GM12864 (cell line): ENCODE measurements at regions not wholly inside any gene's neighbourhood (a gene's known extent, or its start where the extent isn't known, plus 50 kb on each side); places are given as distances from the start of the nearest gene placed in this dataset.
"Not testable (repeated sequence)": the region's sequence is repeated elsewhere in the genome, so short reads cannot be mapped to it uniquely, and the experiment has no call there.

Experiments used
- DNase-seq: peaks from one replicate; pipeline ENCODE4 v3.0.0-alpha.2; 2011; ENCODE audit warnings: low read depth
- H3K4me3 ChIP-seq: 2 replicates; pipeline ENCODE4 v1.5.1; 2011; ENCODE audit warnings: mild to moderate bottlenecking, low read depth, low read length, control low read depth
- TF ChIP-seq, protein P1 (sequence below): IDR thresholded peaks from 2 replicates; pipeline ENCODE4 v1.5.1; 2011; ENCODE audit warnings: low read depth, mild to moderate bottlenecking, moderate library complexity, low read length, control low read depth, inconsistent platforms; ENCODE audit errors: missing control alignments

DNA sequence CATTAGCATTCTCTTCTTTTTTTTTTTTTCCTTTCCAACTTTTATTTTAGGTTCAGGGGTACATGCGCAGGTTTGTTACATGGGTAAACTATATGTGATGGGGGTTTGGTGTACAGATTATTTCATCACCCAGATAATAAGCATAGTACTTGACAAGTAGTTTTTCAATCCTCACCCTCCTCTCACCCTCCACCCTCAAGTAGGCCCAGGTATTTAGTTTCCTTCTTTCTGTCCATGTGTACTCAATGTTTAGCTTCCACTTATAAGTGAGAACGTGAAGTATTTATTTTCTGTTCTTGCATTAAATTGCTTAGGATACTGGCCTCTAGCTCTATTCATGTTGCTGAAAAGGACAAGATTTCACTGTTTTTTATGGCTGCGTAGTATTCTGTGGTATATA, 140.8 kb upstream of the PGRMC2 start:
- H3K4me3 ChIP-seq: no peak overlapping the region
- no peak for DNase-seq
- TF ChIP-seq, protein P1, sequence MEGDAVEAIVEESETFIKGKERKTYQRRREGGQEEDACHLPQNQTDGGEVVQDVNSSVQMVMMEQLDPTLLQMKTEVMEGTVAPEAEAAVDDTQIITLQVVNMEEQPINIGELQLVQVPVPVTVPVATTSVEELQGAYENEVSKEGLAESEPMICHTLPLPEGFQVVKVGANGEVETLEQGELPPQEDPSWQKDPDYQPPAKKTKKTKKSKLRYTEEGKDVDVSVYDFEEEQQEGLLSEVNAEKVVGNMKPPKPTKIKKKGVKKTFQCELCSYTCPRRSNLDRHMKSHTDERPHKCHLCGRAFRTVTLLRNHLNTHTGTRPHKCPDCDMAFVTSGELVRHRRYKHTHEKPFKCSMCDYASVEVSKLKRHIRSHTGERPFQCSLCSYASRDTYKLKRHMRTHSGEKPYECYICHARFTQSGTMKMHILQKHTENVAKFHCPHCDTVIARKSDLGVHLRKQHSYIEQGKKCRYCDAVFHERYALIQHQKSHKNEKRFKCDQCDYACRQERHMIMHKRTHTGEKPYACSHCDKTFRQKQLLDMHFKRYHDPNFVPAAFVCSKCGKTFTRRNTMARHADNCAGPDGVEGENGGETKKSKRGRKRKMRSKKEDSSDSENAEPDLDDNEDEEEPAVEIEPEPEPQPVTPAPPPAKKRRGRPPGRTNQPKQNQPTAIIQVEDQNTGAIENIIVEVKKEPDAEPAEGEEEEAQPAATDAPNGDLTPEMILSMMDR: no peak

DNA sequence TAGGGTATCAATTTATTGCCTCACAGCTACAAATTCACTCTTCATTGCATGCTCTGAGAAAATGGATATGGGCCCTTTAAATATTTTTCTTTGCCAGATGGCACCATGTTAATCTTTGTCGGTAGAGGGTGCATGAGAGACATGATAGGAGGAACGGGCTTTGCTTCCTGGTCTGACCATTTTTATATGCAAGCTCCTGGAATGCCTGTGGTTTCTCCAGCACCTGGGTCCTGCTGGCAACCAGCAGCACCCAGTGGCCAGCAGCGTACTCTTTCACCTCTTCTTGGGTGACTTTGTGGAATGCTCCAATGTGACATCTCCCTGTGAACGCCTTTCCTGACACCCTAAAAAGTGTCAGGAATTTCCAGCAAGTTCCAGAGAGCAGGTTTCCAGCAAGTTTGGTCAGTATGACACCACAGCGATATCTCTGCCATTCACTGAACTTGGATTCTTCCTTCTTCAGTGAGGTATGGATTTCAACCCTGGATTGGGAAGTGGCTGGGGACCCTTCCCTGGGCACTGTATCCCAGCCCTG, 140.3 kb upstream of the PGRMC2 start:
- no peak overlapping the region for H3K4me3 ChIP-seq
- TF ChIP-seq, protein P1: no peak
- DNase-seq: no peak

DNA sequence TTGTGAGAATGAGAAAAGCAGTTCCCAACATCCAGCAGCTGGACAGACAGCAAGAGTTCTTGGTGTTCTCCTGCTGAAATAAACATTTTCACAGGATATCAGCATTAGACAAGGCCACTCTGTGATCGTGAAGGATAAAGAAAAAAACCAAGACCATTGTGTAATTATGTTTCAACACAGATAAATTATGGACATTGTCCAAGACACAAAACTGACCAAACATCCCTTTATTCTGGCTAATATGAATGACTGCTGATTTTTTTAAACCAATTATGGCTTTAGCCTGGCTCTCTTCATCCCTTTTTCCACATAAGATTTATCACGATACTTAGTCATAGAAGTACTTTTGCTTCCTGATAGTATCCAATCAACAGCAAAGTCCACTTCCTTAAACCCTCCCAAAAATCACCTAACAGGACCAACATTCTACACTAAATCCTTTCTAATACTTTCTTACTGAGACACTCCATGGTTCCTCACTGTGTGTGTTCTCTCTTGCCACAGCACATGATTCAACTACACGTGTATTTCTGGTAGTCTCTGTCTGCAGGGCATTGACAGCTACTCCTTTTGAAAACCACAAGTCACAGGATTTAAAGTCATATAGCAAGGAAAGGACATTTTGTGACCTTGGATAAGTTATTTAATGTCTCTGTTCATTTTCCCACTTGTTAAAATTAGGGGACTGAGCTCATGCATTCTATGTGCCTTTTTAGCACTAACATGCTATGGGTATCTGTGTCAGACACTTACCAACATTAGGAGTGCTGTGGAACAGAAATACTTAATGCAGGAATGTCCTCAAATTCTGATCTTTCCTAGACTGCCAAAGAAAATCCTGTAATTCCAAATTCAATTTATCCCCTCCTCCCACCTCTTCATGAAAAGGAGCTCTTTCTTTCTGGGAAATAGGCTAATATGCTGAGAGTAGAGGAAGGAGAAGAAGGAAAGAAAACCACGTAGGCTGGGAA, 137.2 kb upstream of the PGRMC2 start:
- no peak overlapping the region for H3K4me3 ChIP-seq
- no peak for DNase-seq
- TF ChIP-seq, protein P1: no peak

DNA sequence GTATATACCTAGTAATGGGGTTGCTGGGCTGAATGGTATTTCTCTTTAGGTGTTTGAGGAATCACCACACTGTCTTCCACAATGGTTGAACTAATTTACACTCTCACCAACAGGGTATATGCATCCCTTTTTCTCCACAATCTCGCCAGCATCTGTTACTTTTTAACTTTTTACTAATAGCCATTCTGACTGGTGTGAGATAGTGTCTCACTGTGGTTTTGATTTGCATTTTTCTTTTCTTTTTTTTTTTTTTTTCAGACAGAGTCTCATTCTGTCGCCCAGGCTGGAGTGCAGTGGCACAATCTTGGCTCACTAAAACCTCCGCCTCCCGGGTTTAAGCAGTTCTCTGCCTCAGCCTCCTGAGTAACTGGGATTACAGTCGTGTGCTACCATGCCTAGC, 134.7 kb upstream of the PGRMC2 start:
- not testable (repeated sequence) for DNase-seq, H3K4me3 ChIP-seq

DNA sequence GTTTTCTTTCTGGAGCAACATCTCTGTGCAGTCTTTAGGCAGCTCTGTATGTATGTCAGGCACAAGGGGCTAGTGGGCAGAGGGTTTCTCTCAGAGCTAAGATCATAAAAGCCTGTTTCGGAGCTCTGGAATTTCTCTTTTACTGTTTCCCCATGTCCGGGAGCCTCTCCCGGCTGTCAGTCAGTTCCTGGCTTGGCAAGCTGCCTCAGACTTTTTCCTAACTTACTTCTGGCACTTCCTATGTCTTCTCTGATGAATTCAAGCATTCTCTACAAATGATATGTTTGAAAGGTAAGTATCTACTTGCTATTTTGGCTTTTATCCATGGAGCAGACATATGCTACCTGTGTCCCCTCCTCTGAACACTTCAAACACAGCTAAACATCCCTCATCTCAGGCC, 129.3 kb upstream of the PGRMC2 start:
- no peak overlapping the region for H3K4me3 ChIP-seq
- no peak for DNase-seq
- TF ChIP-seq, protein P1: no peak

DNA sequence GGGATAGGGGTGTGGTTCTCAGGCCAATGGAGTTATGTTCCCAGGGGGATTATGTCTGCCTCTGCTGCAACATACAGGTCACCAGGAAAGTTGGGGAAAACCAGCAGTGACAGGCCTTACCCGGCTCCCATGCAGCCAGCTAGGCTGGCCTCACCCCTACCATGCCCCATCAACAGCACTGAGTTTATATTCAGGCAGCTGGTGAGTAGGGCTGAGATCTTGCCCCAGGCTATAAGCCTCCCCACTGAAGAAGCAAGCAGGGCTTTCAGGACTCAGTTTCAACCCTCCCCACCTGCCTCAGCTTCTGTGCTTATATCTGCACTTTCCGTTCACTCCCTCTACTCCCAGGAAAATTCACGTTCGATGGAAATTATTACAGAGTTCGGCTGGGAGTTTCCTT, 122.4 kb upstream of the PGRMC2 start:
- TF ChIP-seq, protein P1: no peak
- no peak overlapping the region for H3K4me3 ChIP-seq
- DNase-seq: no peak

DNA sequence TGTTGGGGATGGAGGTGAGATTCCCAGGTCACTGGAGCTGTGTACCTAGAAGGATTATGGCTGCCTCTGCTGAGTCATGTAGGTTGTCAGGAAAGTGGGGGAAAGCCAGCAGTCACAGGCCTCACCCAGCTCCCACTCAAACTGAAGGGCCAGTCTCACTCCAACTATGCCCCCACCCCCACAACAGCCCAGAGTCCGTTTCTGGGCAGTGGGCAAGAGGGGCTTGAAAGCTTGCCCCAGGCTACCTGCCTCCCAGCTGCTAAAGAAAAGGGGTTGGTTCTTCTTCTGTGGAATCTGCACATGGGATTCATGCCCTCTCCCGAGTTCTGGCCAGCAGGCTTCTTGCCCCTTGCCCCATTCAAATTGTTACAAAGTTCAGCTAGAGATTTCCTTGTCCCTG, 116.0 kb upstream of the PGRMC2 start:
- TF ChIP-seq, protein P1: no peak
- DNase-seq: no peak
- no peak overlapping the region for H3K4me3 ChIP-seq
